Suppressor macrophage treated with lipopolysaccharide for 4 hours (primary cell): ENCODE measurements at regions not wholly inside any gene's neighbourhood (a gene's known extent, or its start where the extent isn't known, plus 50 kb on each side); places are given as distances from the start of the nearest gene placed in this dataset.

ENCODE experiments used
- DNase-seq: peaks from one replicate; pipeline ENCODE4 v3.0.0-alpha.2; 2020

DNA sequence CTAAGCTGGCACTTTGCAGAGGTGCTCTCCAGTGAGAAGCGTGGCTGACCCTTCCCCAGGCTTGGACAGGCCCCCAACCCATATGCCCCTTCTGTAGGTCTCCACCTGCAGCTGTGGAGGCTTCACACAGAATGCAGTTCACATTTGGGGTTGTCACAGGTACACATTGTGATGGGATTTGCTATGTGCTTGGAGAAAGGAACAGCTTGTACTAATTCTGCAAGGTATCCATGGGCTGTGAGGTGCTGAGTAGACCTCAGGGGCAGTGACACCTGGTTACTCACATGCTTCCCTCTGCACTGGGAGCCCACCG lies 188.9 kb downstream of the CXCL12 start:
- no peak for DNase-seq

DNA sequence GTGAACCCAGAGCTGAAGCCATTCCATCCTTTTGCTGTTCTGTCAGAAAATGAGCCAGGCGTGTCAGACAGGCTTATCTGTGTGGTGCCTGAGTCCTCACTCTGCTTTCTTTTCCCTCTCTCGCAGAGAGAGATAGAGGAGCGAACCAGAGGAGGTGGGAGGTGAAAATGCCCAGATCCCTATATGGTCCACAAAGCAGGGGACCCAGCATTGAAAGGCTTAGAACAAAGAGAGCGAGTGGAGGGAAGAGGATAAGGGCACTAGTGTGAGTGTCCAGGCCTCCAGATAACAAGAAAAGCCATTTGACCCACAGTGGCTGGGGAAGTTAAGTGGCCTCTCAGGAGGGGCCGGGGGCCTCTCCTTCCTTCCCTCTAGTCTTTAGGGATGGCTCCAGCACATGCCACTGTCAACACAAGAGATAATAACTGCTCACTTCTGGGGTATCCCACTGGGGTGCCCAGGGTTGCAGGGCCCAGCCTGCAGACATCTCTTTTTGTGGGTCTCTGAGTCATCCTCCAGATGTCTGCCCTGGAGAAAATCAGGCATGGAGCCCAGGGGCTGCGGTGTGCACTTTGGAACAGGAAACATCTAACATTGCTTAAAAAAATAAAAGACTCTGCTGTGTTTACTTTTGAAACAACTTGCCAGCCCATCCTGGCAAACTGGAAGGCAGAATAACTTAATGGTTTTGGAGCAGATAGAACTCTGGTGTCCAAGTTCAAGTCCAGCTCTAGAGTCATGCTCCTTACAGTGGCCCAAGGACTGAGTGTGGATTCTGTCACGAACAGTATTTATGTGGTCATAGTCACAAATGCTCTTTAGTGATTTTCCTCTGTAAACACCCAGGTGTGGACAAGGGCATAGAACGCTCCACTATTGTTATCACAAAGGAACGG lies 189.5 kb downstream of the CXCL12 start:
- DNase-seq = no peak

DNA sequence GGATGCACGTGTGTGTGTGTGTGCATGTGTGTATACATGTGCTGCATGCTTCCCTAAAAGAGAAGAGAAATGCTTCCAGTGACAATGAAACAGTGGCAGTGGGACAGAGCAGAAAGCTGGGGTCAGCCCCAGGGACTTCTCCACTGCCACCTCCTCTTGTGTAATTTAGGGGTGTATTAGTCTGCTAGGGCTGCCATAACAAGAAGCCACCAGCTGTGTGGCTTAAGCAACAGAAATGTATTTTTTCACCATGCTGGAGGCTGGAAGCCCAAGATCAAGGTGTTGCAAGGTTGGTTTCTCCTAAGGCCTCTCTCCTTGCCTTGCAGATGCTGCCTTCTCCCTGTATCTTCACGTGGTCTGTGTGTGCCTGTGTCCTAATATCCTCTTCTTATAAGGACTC lies 190.5 kb downstream of the CXCL12 start:
- no peak for DNase-seq

DNA sequence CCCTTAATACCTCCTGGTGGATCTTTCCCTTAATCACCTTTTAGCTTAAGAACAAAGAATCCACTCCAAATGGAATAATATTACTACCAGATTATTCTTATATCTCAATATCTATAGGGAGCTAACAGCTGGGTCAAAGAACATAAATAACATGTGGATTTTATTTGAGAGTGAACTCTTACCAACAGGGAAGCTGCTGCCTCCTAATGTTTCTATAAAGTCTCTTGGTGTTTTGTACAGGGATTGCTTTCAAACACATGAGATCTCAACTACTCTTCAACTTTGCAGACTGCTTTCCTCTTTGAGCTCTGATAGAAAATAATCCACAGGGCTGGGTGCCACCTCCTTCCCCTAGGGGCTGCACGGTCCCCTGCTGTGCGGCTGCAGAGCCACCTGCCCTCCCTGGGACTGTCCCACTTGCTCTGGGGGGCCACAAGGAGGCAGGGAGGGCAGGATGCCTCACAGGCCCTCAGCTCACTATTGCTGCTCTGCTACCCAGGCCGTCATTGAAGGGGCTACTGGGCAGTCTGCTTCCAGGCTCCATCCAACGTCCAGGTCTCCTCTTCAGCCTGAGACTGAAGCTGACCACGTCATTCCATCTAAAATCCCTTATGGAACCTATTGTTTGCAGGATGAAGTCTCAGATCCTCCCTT lies 191.2 kb downstream of the CXCL12 start:
- no peak for DNase-seq

DNA sequence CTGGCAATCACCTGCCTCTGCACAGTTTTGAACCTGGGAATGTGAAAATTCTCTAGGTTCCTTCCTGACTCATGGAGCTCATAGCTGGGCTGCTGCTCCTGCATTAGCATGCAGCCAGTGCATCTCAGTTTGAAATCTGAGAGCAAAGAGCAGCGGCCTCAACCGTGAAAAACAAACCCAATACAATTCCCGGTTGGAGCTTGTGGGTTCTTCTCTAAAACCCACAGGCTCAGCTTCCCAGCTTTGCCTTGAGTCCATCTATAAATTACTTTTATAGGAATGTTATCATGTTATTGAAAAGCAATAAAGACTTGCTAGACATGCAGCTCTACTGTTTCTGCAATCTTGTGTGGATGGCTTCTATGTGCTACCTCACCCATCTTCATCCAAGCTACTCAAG lies 191.7 kb downstream of the CXCL12 start:
- DNase-seq = no peak

DNA sequence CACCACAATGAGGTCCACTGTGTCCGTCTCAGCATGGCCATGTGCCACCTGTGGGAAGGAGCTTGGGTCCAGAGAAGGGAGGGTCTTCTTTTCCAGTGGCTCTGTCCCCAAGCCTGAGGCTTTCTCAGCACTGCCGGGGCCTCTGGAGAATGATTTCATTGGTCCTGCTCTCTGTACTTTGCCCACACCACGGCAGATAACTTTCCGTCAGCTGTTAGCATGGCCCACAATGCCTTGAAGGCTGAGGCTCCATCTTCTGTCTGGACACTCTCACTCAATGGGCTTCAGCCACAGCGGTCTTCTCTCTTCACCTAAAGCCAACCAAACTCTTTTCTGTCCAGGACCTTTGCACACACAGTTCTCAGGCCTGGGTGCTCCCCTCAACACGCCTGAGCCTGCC lies 192.5 kb downstream of the CXCL12 start:
- DNase-seq = no peak

DNA sequence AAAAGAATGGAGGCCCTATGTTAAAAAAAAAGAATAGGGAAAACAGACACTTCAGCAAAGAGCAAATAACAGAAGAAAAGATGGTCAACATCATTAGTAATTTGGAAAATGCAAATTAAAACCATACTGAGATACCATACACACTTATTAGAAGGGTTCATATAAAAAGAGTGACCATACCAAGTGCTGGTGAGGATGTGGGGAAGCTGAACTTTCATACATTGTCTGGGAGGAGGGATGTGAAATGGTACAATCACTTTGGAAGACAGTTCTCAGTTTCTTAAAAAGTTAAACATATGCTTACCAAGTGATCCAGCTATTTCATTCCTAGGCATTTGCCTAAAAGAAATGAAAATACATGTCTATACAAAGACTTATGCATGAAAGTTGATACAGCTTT lies 194.4 kb downstream of the CXCL12 start:
- DNase-seq = no peak

DNA sequence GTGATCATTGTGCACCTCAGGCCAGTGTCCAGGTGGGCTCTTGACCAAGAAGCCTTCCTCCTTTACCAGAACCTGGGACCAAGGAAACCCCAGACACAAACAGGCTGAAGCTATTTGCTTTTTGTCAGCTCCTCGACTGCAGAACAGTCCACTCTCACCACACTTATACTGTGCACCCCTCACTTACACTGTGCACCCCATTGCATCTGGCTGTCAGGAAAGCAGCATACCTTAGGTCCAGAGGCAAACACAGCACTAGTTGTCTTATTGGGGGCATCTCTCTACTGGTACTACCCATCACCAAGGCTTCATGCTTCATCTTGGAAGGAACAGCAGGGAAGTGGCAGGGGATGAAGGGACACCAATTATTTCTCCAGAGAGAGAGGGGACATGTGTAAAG lies 198.1 kb downstream of the CXCL12 start:
- no peak for DNase-seq

DNA sequence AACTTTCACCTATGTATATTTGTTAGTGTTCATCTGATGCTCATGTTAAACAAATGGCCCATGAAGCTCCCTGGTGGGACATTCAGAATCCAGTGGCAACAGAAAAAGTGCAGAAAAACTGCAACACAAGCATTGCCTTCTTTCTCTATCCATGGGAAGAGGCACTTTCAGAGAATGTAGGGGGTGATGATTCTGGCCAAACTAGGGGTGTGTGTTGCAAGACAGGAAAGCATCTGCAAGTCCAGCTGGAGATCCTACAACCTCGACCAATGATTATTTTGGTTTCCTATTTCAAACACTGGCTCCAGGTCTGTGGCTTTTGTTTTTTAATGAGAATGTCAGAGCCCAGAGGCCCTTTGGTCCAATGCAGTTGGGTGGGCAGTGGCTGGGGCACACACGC lies 198.7 kb downstream of the CXCL12 start:
- DNase-seq = no peak

DNA sequence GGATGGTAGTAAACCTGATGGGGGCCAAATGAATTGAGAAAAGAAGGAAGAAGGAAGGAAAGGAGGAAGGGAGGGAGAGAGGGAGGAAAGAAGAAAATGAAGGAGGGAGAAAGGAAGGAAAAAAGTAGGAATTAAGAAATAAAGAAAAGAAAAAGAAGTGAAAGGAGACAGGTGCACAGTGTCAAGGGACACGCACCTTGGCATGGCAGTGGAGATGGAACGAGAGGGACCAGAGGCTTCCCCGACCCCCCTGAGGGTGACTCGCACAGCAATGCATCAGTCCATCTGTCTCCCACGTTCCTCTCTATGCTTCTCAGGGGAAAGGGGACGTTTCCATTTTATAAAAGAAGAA lies 199.6 kb downstream of the CXCL12 start:
- DNase-seq = no peak

DNA sequence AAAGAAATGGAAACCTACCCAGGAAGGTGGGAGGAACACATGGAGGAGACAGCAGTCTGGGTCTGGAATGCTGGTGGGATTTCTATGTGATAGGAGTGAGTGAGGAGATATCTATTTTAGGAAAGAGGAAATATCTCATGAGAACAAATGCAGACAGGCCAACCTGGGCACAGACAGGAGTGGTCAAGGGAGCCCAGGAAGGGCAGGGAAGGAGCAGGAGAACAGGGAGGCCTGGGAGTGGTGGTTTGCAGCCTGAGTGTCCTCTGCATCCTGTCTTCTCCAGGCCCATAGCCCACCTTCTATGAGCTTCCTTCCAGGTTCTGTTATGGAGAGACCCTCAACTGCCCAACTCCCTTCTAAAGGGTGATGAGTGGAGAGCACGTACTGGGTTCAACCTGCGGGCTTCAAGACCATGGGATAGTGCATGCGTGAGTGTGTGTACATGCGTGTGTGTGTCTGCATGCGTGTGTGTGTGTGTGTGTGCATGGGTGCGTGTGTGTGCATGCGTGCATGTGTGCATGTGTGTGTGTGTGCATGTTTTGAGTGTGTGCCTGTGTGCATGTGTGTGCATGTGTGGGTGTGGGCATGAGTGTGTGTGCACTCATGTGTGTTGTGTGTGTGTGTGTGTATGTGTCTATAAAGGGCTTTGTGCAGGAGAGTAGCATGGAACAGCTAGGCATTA lies 200.1 kb downstream of the CXCL12 start:
- no peak for DNase-seq

DNA sequence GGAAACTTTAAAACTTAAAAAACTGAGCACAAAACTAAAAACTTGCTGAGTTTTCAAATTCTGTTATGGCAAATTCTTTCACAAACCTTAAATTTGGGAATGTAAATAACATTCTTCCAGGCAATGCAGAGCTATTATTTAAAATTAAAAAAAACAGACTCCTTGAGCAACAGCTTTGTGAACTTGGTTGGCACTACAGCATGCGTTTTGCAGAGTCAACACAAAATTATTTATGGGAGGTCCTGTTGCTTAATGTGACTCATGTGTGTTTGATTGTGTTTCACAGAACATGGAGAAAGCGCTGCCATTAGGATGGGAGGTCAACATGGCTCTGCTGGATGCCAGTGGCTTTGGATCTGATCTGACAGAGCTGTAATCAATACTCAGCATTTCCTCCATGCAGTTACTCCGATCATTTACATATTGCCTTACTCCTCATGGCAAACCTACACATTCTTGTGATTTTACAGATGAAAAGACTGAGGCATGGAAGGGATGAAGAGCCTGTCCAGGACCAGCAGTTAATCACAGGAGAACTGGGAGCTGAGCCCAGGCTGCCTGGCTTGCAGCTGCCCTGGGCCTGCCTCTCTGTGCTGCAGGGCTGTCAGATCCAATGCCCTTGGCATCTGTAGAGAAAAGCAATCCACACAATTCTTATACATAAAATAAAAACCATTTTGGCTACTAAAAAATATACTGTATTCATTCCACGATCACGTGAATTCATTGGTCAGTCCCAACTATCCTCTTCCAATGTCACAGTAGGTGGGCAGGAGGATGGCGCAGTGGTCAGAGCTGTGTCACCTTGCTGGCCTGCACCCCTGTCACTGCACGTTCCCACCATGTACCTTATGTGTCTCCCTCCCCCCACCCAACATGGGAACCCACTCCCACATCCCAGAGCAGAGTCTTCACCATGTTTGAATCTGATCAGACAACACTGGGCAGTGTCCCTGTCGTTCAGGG lies 200.9 kb downstream of the CXCL12 start:
- no peak for DNase-seq

DNA sequence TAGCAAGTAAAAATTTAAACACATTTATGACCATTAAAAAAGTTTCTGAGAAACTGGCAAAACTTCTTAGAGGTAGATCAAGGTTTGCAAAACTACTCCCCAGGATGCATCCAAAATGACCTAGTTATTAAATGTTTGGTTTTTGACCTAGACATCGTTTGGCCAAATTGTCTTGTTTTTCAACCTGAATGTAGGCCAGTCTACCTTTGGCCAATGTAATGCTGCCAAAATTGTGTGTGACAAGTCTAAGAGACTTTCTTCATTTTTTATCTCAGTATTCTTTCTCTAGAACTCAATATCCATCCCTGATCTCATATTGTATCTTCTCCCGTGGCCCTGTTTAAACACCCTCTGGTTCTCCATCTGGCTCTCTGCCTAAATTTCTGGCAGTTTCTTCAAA lies 202.0 kb downstream of the CXCL12 start:
- DNase-seq = no peak

DNA sequence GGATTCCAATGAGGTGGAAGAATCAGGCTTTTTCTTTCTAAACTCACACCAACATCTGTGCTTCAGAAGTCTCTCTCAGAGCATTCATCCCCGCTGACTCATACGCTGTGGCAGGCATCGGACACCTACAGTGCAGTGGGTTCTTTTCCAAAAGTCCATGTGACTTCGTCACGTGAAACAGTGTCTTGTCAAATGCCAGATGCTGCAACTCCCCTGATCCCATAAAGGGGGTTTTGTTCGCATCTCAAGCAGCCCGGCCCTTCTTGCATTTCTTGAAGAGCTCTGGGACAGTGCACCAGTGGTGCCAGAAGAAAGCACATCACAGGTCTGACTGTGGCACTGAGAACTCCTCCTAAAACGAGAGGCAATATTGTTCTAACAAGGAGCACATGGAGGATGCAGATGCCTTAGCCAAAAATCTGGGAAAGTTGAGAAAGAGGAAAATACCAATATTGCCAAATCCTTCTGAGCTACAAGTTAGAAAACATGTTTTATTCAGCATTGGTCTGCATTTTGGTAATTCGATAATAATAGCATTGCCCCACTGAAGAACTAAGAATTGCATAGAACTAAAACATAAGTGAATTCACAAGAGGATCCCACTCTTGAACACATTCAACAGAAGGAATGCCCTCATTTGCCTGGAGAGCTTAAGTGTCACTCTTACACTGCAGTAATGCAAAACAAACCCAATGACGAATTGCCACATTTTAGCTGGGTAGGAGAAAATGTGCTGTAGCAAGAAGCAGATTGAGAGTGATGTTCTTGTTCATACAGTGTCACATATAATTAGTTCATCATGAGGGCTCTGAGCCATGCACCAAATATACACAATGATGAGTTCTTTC lies 204.4 kb downstream of the CXCL12 start:
- DNase-seq = no peak

DNA sequence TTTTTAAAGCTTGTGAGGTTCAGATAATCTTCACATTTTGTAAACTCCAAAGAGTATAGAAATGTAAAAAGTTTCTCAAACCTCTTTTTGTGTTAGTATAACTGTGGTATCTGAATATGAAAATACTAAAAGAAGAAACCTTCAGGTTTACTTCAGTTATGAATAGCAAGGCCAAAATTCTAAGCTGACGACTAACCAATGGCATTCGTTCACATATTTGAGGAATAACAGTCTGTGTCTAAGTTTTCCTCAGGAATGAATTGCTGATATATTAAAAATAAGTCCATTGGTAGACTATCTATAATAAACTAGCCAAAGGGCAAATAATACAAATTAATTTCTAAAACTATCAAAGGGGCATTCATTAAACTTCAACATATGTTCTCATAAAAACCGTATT lies 206.0 kb downstream of the CXCL12 start:
- no peak for DNase-seq

DNA sequence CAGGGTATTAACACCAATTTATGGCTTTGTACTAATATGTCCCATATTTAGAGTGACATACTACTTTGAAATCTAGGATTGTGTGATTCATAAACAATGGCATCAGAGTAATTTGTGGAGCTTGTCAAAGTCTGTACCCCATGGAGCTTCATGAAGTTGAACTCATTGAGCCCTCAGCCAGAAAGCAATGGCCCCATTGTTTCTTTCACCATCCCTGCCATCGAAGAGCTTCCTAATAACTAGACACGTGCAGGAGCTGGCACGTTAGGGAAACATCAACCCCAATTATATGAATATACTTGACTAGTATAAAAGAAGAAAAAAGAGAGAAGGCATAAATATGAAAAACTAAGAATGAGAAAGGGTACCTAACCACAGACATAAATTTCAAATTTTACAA lies 206.6 kb downstream of the CXCL12 start:
- DNase-seq = no peak

DNA sequence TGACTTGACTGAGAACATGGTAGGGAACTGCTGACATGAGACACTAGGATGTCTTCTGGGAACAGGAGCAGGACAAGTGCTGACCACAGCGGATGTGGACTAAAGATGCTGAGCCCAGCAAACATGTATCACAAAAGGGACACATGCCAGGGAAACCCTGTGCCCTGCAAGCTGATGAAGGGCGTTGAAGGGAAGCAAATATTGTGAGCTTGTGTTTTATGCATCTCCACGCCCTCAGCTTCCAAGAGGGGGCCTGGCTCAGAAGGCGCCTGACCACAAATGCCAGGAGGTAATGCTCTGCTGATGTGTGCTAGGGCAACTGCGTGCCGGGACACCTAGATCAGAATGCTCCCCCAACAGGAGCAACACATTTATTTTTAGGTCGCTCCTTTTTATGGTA lies 207.3 kb downstream of the CXCL12 start:
- DNase-seq = no peak

DNA sequence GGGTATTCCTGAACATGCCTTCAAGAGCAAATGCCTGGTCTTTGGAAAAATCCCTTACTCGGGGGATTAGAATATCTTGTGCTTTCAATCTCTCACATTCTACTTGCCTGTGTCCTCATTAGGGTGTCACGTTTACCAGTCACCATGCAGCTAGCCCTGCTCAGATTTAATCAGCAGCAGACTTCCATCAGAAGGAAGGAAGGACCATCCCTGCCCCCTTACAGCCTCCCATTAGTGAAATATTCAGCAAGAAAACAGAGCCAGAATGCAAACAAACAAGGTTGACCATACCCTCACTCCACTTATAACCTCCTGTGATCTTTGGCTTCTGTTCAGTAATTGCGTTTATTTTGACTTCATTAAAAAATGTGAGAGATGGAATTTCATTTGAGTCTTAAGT lies 208.6 kb downstream of the CXCL12 start:
- no peak for DNase-seq

DNA sequence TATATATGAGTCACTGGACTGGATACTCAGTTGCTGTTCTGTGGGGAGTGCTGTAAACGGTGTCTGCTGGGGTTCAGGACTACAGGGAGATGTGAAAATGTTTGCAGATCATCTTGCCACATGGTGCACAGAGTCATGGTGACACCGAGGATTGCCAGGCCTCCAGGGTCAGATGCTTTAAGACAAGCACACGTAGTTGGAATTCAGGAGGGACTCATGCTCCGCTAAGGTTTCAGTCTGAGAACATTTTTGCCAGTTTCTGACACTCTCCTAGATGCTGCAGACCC lies 211.3 kb downstream of the CXCL12 start:
- no peak for DNase-seq

DNA sequence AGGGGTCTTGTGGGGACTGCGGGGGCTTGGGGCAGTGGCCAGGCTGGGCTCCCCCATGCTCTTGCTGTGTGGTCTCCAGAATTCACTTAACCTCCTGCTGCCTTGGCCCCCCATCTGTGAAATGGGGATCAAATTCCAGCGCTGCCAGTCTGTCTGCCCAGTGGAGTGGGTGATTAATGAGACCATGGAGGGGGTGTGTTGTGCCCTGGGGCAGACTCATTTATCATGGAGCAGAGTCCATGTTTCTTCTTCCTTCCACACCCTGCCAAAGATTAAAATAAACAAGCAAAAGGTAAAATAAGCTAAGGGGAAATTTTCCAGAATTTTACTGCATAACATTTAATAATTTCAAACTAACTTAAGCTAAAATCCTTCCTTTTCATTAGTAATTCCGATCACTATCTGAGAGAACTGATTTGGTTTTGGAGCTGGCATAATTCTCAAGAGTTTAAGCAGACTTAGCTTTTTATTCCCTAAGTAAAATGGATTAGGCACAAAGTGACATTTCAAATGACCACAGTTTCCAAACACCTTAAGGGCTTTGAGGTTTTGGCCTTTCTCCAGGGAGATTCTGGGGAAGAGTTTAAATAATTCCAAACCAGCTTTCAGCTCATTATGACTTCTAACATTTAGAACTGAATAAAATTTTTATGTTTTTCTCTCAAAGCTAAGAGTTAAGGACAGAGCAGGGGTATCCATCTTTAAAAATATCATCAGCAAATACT lies 211.9 kb downstream of the CXCL12 start:
- DNase-seq = no peak

DNA sequence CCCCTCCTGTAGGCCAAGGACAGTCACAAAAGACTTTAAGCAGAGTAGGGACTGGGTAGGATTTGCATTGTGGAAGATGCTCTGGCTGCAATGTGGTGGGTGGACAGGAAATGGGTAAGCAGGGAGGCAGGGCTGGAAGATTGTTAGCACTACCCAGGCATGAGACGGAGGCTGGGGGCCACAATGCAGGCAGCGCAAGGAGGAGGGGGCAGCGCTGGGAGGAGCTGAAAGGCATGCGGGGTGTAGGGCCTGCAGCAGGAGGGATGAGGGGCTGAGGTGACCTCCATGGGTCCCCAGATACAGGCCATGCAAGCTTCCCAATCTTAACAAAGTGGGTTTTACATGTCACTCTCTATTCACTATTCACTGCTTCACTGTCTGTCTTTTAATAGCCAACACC lies 213.1 kb downstream of the CXCL12 start:
- no peak for DNase-seq

DNA sequence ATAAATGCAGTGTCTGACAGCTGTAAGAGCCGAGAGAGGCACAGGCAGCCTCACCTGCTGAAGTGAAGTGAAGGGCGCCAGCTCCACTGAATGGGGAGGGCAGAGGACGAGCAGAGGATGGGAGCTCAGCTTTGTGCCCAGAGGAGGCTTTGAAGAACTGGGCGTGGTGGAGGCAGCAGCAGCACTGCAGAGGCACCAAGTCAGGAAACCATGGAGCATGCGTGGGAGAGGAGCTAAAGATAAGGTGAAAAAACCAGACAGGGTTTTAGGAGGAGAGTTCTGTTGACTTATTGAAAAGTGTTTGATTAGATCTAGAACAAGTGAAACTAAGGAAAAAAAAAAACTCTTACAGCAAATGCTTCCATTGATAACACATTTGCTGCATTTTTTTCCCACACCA lies 216.4 kb downstream of the CXCL12 start:
- DNase-seq = no peak
